ENCODE measurements at regions not wholly inside any gene's neighbourhood (a gene's known extent, or its start where the extent isn't known, plus 50 kb on each side); places are given as distances from the start of the nearest gene placed in this dataset.

- intact Hi-C loops (cut with DNase I; ENCODE audit: low total_unique reads): no loop called here
- WGBS, 5 donors: 45 to 59% (median 54%) methylated on average over 2 of the region's 2 CpGs
- Histone ChIP-seq H3K27ac (no peak overlapping the region), H3K4me3 (no peak overlapping the region), H3K27me3 (replicated peaks in 1 of 7) (no peaks in the 10 kb centered on the region), H3K9me3 (peaks cover 5 to 90% (median 59%) of the 10 kb centered on the region in 8 donors), H3K4me1 (no peaks in the 10 kb centered on the region), H3K36me3 (no peaks in the 10 kb centered on the region)
- no peak for DNase-seq
- TF ChIP-seq POLR2AphosphoS5 (IDR thresholded peaks at IDR 0.05) (no peak), POLR2A (IDR thresholded peaks at IDR 0.05) (no peak), CTCF (IDR thresholded peaks at IDR 0.05 in 8 of 11, conservative IDR thresholded peaks at IDR 0.05 in 3 of 11) (no peak)
Observed at GRCh38 chr15:26460165-26460564, 312.7 kb downstream of the GABRB3 start.

- intact Hi-C loops (cut with DNase I; ENCODE audit: low total_unique reads): no loop called here
- H3K4me3 ChIP-seq: no peak overlapping the region
- H3K4me1 ChIP-seq: no peaks in the 10 kb centered on the region
- 43 to 67% (median 56%) methylated on average over 2 of the region's 2 CpGs for WGBS, 5 donors
- peaks cover 5 to 72% (median 49%) of the 10 kb centered on the region in 8 donors for H3K9me3 ChIP-seq
- no peaks in the 10 kb centered on the region for H3K27me3 ChIP-seq (replicated peaks in 1 of 7)
- no peak overlapping the region for H3K27ac ChIP-seq
- TF ChIP-seq CTCF (IDR thresholded peaks at IDR 0.05 in 8 of 11, conservative IDR thresholded peaks at IDR 0.05 in 3 of 11) (no peak), POLR2A (IDR thresholded peaks at IDR 0.05) (no peak), POLR2AphosphoS5 (IDR thresholded peaks at IDR 0.05) (no peak)
- DNase-seq: no peak
- H3K36me3 ChIP-seq: no peaks in the 10 kb centered on the region
Observed at GRCh38 chr15:26455828-26456227, 317.0 kb downstream of the GABRB3 start.

GRCh38 chr15:26453914-26454313, 319.0 kb downstream of the GABRB3 start:
- intact Hi-C loops (cut with DNase I; ENCODE audit: low total_unique reads): no loop called here
- Histone ChIP-seq H3K36me3 (no peaks in the 10 kb centered on the region), H3K4me3 (no peak overlapping the region), H3K27ac (no peak overlapping the region), H3K4me1 (no peaks in the 10 kb centered on the region), H3K27me3 (replicated peaks in 1 of 7) (no peaks in the 10 kb centered on the region), H3K9me3 (peaks cover 5 to 65% (median 49%) of the 10 kb centered on the region in 8 donors)
- 47 to 60% (median 52%) methylated on average over 2 of the region's 2 CpGs for WGBS, 5 donors
- DNase-seq: no peak
- TF ChIP-seq POLR2A (IDR thresholded peaks at IDR 0.05) (no peak), CTCF (IDR thresholded peaks at IDR 0.05 in 8 of 11, conservative IDR thresholded peaks at IDR 0.05 in 3 of 11) (no peak), POLR2AphosphoS5 (IDR thresholded peaks at IDR 0.05) (no peak)

- H3K27ac ChIP-seq: no peak overlapping the region
- TF ChIP-seq CTCF (IDR thresholded peaks at IDR 0.05 in 8 of 11, conservative IDR thresholded peaks at IDR 0.05 in 3 of 11): no peak
- TF ChIP-seq POLR2AphosphoS5 (IDR thresholded peaks at IDR 0.05): no peak
- no peak for TF ChIP-seq POLR2A (IDR thresholded peaks at IDR 0.05)
- DNase-seq: no peak
- intact Hi-C loops (cut with DNase I; ENCODE audit: low total_unique reads): no loop called here
- no peak overlapping the region for H3K4me3 ChIP-seq
- H3K9me3 ChIP-seq: peaks cover 0 to 46% (median 31%) of the 10 kb centered on the region in 8 donors
- 78 to 87% (median 79%) methylated on average over 6 of the region's 6 CpGs for WGBS, 5 donors
- H3K36me3 ChIP-seq: no peaks in the 10 kb centered on the region
- H3K4me1 ChIP-seq: no peaks in the 10 kb centered on the region
- no peaks in the 10 kb centered on the region for H3K27me3 ChIP-seq (replicated peaks in 1 of 7)
Observed at GRCh38 chr15:26451995-26452394, 320.9 kb downstream of the GABRB3 start.
